ENCODE measurements at regions not wholly inside any gene's neighbourhood (a gene's known extent, or its start where the extent isn't known, plus 50 kb on each side); places are given as distances from the start of the nearest gene placed in this dataset.

DNA sequence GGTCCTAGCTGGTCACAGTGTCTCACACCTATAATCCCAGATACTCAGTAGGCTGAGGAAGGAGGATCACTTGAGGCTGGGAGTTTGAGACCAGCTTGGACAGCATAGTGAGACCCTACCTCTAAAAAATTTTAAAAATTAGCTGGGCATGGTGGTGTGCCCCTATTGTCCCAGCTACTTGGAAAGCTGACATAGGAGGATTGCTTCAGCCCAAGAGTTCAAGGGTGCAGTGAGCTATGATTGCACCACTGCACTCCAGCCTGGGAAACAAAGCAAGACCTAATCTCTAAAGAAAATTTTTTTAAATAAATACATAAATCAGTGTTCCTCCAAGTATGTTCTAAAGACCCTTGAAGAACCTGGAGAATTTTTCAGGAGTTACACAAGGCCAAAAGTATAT, 50.6 kb upstream of the GNAO1 start:
- no peaks in the 10 kb centered on the region for H3K79me2 ChIP-seq (ENCODE audit: control insufficient read depth, low read length)
- no peak for TF ChIP-seq EZH2phosphoT487 (IDR thresholded peaks at IDR 0.05; ENCODE audit: borderline replicate concordance, low read length)
- TF ChIP-seq, protein P1, sequence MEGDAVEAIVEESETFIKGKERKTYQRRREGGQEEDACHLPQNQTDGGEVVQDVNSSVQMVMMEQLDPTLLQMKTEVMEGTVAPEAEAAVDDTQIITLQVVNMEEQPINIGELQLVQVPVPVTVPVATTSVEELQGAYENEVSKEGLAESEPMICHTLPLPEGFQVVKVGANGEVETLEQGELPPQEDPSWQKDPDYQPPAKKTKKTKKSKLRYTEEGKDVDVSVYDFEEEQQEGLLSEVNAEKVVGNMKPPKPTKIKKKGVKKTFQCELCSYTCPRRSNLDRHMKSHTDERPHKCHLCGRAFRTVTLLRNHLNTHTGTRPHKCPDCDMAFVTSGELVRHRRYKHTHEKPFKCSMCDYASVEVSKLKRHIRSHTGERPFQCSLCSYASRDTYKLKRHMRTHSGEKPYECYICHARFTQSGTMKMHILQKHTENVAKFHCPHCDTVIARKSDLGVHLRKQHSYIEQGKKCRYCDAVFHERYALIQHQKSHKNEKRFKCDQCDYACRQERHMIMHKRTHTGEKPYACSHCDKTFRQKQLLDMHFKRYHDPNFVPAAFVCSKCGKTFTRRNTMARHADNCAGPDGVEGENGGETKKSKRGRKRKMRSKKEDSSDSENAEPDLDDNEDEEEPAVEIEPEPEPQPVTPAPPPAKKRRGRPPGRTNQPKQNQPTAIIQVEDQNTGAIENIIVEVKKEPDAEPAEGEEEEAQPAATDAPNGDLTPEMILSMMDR (IDR thresholded peaks at IDR 0.05; ENCODE audit: low read depth, low read length, poor library complexity, severe bottlenecking): no peak
- no peaks in the 10 kb centered on the region for H3K9me3 ChIP-seq (ENCODE audit: control insufficient read depth, insufficient read depth, low read length)
- H3K4me1 ChIP-seq (ENCODE audit: control insufficient read depth, low read length): no peaks in the 10 kb centered on the region
- no peaks in the 10 kb centered on the region for H3K36me3 ChIP-seq (ENCODE audit: control insufficient read depth, low read length)
- H3F3A ChIP-seq (ENCODE audit: control insufficient read depth, insufficient read depth): no peaks in the 10 kb centered on the region
- H4K20me1 ChIP-seq (ENCODE audit: control insufficient read depth, insufficient read depth, low read depth, low read length): no peaks in the 10 kb centered on the region
- 0 out of 2 replicates have a peak, but pooled peaks cover 3% of the 10 kb centered on the region for H3K27me3 ChIP-seq (ENCODE audit: control insufficient read depth, low read length)
- no peak overlapping the region for H3K4me2 ChIP-seq (ENCODE audit: low read length)
- H3K4me3 ChIP-seq (ENCODE audit: low read length): no peak overlapping the region
- no peaks in the 10 kb centered on the region for H3K9me2 ChIP-seq (replicated peaks; ENCODE audit: control insufficient read depth, low read length)
- H3K27ac ChIP-seq (ENCODE audit: low read depth, low read length): no peak overlapping the region

DNA sequence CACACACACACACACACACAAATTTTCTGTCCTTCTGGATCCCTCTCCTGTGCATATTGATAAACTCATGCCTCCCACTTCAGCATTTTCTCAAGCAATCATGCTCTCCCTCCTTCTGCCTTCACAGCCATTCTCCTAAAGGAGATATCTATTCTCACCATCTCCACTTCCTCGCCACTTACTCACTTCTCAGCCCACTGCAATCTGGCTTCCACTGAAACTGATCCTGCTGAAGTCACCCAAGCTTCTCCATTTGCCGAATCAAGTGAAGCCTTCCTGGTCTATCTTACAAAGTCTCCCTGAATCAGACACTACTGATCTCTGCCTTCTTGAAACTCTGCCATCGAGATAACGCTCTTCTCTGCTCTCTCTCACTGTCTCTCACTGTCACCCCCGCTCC, 54.0 kb upstream of the GNAO1 start:
- no peak overlapping the region for H3K27ac ChIP-seq (ENCODE audit: low read depth, low read length)
- TF ChIP-seq EZH2phosphoT487 (IDR thresholded peaks at IDR 0.05; ENCODE audit: borderline replicate concordance, low read length): no peak
- TF ChIP-seq, protein P1 (IDR thresholded peaks at IDR 0.05; ENCODE audit: low read depth, low read length, poor library complexity, severe bottlenecking): no peak
- 0 out of 2 replicates have a peak, but pooled peaks cover 3% of the 10 kb centered on the region for H3K27me3 ChIP-seq (ENCODE audit: control insufficient read depth, low read length)
- no peaks in the 10 kb centered on the region for H3K36me3 ChIP-seq (ENCODE audit: control insufficient read depth, low read length)
- no peaks in the 10 kb centered on the region for H3K4me1 ChIP-seq (ENCODE audit: control insufficient read depth, low read length)
- H3K4me3 ChIP-seq (ENCODE audit: low read length): no peak overlapping the region
- no peaks in the 10 kb centered on the region for H4K20me1 ChIP-seq (ENCODE audit: control insufficient read depth, insufficient read depth, low read depth, low read length)
- no peaks in the 10 kb centered on the region for H3K9me3 ChIP-seq (ENCODE audit: control insufficient read depth, insufficient read depth, low read length)
- no peaks in the 10 kb centered on the region for H3K9me2 ChIP-seq (replicated peaks; ENCODE audit: control insufficient read depth, low read length)
- H3K4me2 ChIP-seq (ENCODE audit: low read length): no peak overlapping the region
- H3K79me2 ChIP-seq (ENCODE audit: control insufficient read depth, low read length): no peaks in the 10 kb centered on the region
- no peaks in the 10 kb centered on the region for H3F3A ChIP-seq (ENCODE audit: control insufficient read depth, insufficient read depth)

- Histone ChIP-seq H3K9me3 (ENCODE audit: control insufficient read depth, insufficient read depth, low read length) (no peaks in the 10 kb centered on the region), H3F3A (ENCODE audit: control insufficient read depth, insufficient read depth) (no peaks in the 10 kb centered on the region), H3K27me3 (ENCODE audit: control insufficient read depth, low read length) (0 out of 2 replicates have a peak, but pooled peaks cover 3% of the 10 kb centered on the region), H3K79me2 (ENCODE audit: control insufficient read depth, low read length) (no peaks in the 10 kb centered on the region), H3K9me2 (replicated peaks; ENCODE audit: control insufficient read depth, low read length) (no peaks in the 10 kb centered on the region), H4K20me1 (ENCODE audit: control insufficient read depth, insufficient read depth, low read depth, low read length) (no peaks in the 10 kb centered on the region), H3K4me3 (ENCODE audit: low read length) (no peak overlapping the region), H3K4me1 (ENCODE audit: control insufficient read depth, low read length) (no peaks in the 10 kb centered on the region), H3K4me2 (ENCODE audit: low read length) (no peak overlapping the region), H3K36me3 (ENCODE audit: control insufficient read depth, low read length) (no peaks in the 10 kb centered on the region), H3K27ac (ENCODE audit: low read depth, low read length) (no peak overlapping the region)
- TF ChIP-seq, protein P1 (IDR thresholded peaks at IDR 0.05; ENCODE audit: low read depth, low read length, poor library complexity, severe bottlenecking): no peak
- TF ChIP-seq EZH2phosphoT487 (IDR thresholded peaks at IDR 0.05; ENCODE audit: borderline replicate concordance, low read length): no peak
Measured at GRCh38 chr16:56136256-56136655, 55.0 kb upstream of the GNAO1 start.
